Thoracic aorta (tissue), 2 donors: ENCODE measurements at regions not wholly inside any gene's neighbourhood (a gene's known extent, or its start where the extent isn't known, plus 50 kb on each side); places are given as distances from the start of the nearest gene placed in this dataset.
"Not testable (repeated sequence)": the region's sequence is repeated elsewhere in the genome, so short reads cannot be mapped to it uniquely, and the experiment has no call there.

Experiments used
- ATAC-seq: fragments of 150-250 bp; one replicate; pipeline ENCODE4 v1.8.0; 2017; ENCODE audit warnings: low read depth; ENCODE audit not compliant: insufficient number of reproducible peaks, low FRiP score
- DNase-seq: peaks from one replicate; pipeline ENCODE4 v3.0.0-alpha.2; 2020; ENCODE audit warnings: low spot score
- H3K27ac ChIP-seq, 2 donors: fragments of 200-600 bp; sonication (generic); 1 replicate in 1 of 2; 2 replicates in 1 of 2; pipeline ENCODE4 v1.5.1; 2016; ENCODE audit warnings: mild to moderate bottlenecking in 2 of 2, moderate library complexity in 2 of 2
- H3K27me3 ChIP-seq: fragments of 200-600 bp; sonication (generic); replicated peaks from 2 replicates; pipeline ENCODE4 v1.6.0; 2016; ENCODE audit warnings: mild to moderate bottlenecking; ENCODE audit not compliant: insufficient read depth
- H3K36me3 ChIP-seq: fragments of 200-600 bp; sonication (generic); one replicate; pipeline ENCODE4 v1.5.1; 2016
- H3K4me1 ChIP-seq, 2 donors: fragments of 200-600 bp; sonication (generic); 1 replicate in 1 of 2; 2 replicates in 1 of 2; pipeline versions ENCODE4 v1.5.1 to v1.6.0; 2016; ENCODE audit warnings: low read depth in 2 of 2, mild to moderate bottlenecking in 1 of 2; ENCODE audit not compliant: control insufficient read depth in 1 of 2
- H3K4me3 ChIP-seq: fragments of 200-600 bp; sonication (generic); 2 replicates; pipeline ENCODE4 v1.5.1; 2016; ENCODE audit warnings: mild to moderate bottlenecking
- H3K9me3 ChIP-seq: fragments of 200-600 bp; sonication (generic); 2 replicates; pipeline ENCODE4 v1.5.1; 2016
- CTCF ChIP-seq: fragments of 200-600 bp; sonication (generic); IDR thresholded peaks from one replicate; pipeline ENCODE4 v1.5.1; 2019; ENCODE audit warnings: antibody characterized with exemption

- H3K4me3 ChIP-seq = no peak overlapping the region
- TF ChIP-seq CTCF = no peak
- no peaks in the 10 kb centered on the region for H3K9me3 ChIP-seq
- DNase-seq (no peak), ATAC-seq (no peak)
- H3K36me3 ChIP-seq = no peaks in the 10 kb centered on the region
- no peaks in the 10 kb centered on the region for H3K27me3 ChIP-seq
- no peaks in the 10 kb centered on the region for H3K4me1 ChIP-seq
- no peak overlapping the region for H3K27ac ChIP-seq
Measured at GRCh38 chr4:91887926-91888325, 415.8 kb upstream of the GRID2 start.

- H3K4me3 ChIP-seq, ATAC-seq, H3K36me3 ChIP-seq, H3K9me3 ChIP-seq, H3K27me3 ChIP-seq, H3K4me1 ChIP-seq, DNase-seq, H3K27ac ChIP-seq: not testable (repeated sequence)
Measured at GRCh38 chr4:91891217-91891616, 412.5 kb upstream of the GRID2 start.

- DNase-seq (no peak), ATAC-seq (no peak)
- Histone ChIP-seq H3K27ac (no peak overlapping the region), H3K36me3 (no peaks in the 10 kb centered on the region), H3K4me1 (no peaks in the 10 kb centered on the region), H3K27me3 (no peaks in the 10 kb centered on the region), H3K9me3 (no peaks in the 10 kb centered on the region), H3K4me3 (no peak overlapping the region)
- TF ChIP-seq CTCF = no peak
Measured at GRCh38 chr4:91894006-91894405, 409.8 kb upstream of the GRID2 start.

- DNase-seq (no peak), ATAC-seq (no peak)
- Histone ChIP-seq H3K36me3 (no peaks in the 10 kb centered on the region), H3K27me3 (no peaks in the 10 kb centered on the region), H3K4me1 (no peaks in the 10 kb centered on the region), H3K27ac (no peak overlapping the region), H3K4me3 (no peak overlapping the region), H3K9me3 (no peaks in the 10 kb centered on the region)
- no peak for TF ChIP-seq CTCF
Measured at GRCh38 chr4:91904556-91904955, 399.2 kb upstream of the GRID2 start.

- DNase-seq (no peak), ATAC-seq (no peak)
- H3K36me3 ChIP-seq = no peaks in the 10 kb centered on the region
- H3K4me1 ChIP-seq = no peaks in the 10 kb centered on the region
- no peak overlapping the region for H3K4me3 ChIP-seq
- H3K27me3 ChIP-seq = no peaks in the 10 kb centered on the region
- H3K27ac ChIP-seq = no peak overlapping the region
- TF ChIP-seq CTCF = no peak
- no peaks in the 10 kb centered on the region for H3K9me3 ChIP-seq
Measured at GRCh38 chr4:91909963-91910362, 393.8 kb upstream of the GRID2 start.

GRCh38 chr4:91914176-91914804 is 389.5 kb upstream of the GRID2 start:
- no peak for TF ChIP-seq CTCF
- DNase-seq (no peak), ATAC-seq (no peak)
- no peaks in the 10 kb centered on the region for H3K27me3 ChIP-seq
- H3K27ac ChIP-seq = no peak overlapping the region
- no peaks in the 10 kb centered on the region for H3K36me3 ChIP-seq
- no peak overlapping the region for H3K4me3 ChIP-seq
- no peaks in the 10 kb centered on the region for H3K9me3 ChIP-seq
- no peaks in the 10 kb centered on the region for H3K4me1 ChIP-seq
